SK-N-SH (cell line): ENCODE measurements at regions not wholly inside any gene's neighbourhood (a gene's known extent, or its start where the extent isn't known, plus 50 kb on each side); places are given as distances from the start of the nearest gene placed in this dataset.

ENCODE experiments used
- CTCF ChIA-PET: fragments of 300-600, 350-600 bp; formaldehyde crosslinking; extraction: SDS; loops from one replicate; lab custom pipeline; 2021; lab: Yijun Ruan, JAX
- POLR2A ChIA-PET: fragments of 350-600 bp; sonication (Branson Sonifier 250); formaldehyde crosslinking; extraction: SDS; loops from one replicate; lab custom pipeline; 2020; ENCODE audit warnings: antibody characterized with exemption, inconsistent platforms; lab: Yijun Ruan, JAX
- DNase-seq: peaks from one replicate; pipeline ENCODE4 v3.0.0; 2012
- H2AFZ ChIP-seq: fragments of 200-600 bp; sonication (generic); 2 replicates; pipeline ENCODE4 v1.8.1; 2016; ENCODE audit warnings: antibody characterized with exemption, mild to moderate bottlenecking, low read depth
- H3F3A ChIP-seq: fragments of 200-600 bp; sonication (generic); replicated peaks from 2 replicates; pipeline ENCODE3; 2016; ENCODE audit warnings: antibody characterized with exemption, mild to moderate bottlenecking; ENCODE audit not compliant: insufficient read depth
- H3K27ac ChIP-seq, 2 experiments: fragments of 200-500 bp in 1 of 2; fragments of 200-600 bp in 1 of 2; sonication (Bioruptor generic) in 1 of 2; sonication (generic), shearing (Covaris generic) in 1 of 2; 2 replicates each; pipeline versions ENCODE4 v1.5.1 to v1.6.1; 2014 to 2016; ENCODE audit warnings: low read depth in 2 of 2, inconsistent platforms in 1 of 2, low read length in 1 of 2, mild to moderate bottlenecking in 1 of 2, mixed read lengths in 1 of 2
- H3K27me3 ChIP-seq: fragments of 200-600 bp; sonication (generic), shearing (Covaris generic); 2 replicates; pipeline ENCODE4 v1.6.1; 2016; ENCODE audit warnings: mixed run types; ENCODE audit not compliant: insufficient read depth
- H3K36me3 ChIP-seq, 2 experiments: fragments of 200-500 bp in 1 of 2; fragments of 200-600 bp in 1 of 2; sonication (Bioruptor generic) in 1 of 2; sonication (generic) in 1 of 2; replicated peaks in 1 of 2; 2 replicates each; pipeline versions ENCODE3 to v1.5.1; 2014 to 2016; ENCODE audit warnings: low read length in 1 of 2, mild to moderate bottlenecking in 1 of 2; ENCODE audit not compliant: insufficient read depth in 2 of 2, control insufficient read depth in 1 of 2
- H3K4me1 ChIP-seq, 2 experiments: fragments of 200-500 bp in 1 of 2; fragments of 200-600 bp in 1 of 2; sonication (Bioruptor generic) in 1 of 2; sonication (generic), shearing (Covaris generic) in 1 of 2; 2 replicates each; pipeline versions ENCODE4 v1.5.1 to v1.6.1; 2014 to 2016; ENCODE audit warnings: low read depth in 1 of 2, low read length in 1 of 2, mixed run types in 1 of 2; ENCODE audit not compliant: insufficient read depth in 2 of 2, control insufficient read depth in 1 of 2
- H3K4me2 ChIP-seq: fragments of 200-600 bp; sonication (generic), shearing (Covaris generic); 2 replicates; pipeline ENCODE4 v1.6.1; 2017; ENCODE audit warnings: mixed run types
- H3K4me3 ChIP-seq, 2 experiments: fragments of 200-500 bp in 1 of 2; fragments of 200-600 bp in 1 of 2; sonication (Bioruptor generic) in 1 of 2; sonication (generic), shearing (Covaris generic) in 1 of 2; 2 replicates each; pipeline versions ENCODE4 v1.5.1 to v1.8.1; 2014 to 2016; ENCODE audit warnings: low read depth in 2 of 2, inconsistent platforms in 1 of 2, low read length in 1 of 2, mild to moderate bottlenecking in 1 of 2, mixed read lengths in 1 of 2, moderate library complexity in 1 of 2
- H3K79me2 ChIP-seq: fragments of 200-600 bp; sonication (generic); 2 replicates; pipeline ENCODE4 v1.8.1; 2017; ENCODE audit warnings: mild to moderate bottlenecking; ENCODE audit not compliant: insufficient read depth
- H3K9ac ChIP-seq: fragments of 200-600 bp; sonication (generic); 2 replicates; pipeline ENCODE4 v1.6.1; 2017; ENCODE audit warnings: mixed run types
- H3K9me2 ChIP-seq: fragments of 200-600 bp; sonication (generic); 2 replicates; pipeline ENCODE4 v1.6.1; 2017; ENCODE audit warnings: mixed run types
- H3K9me3 ChIP-seq: fragments of 200-600 bp; sonication (generic); 2 replicates; pipeline ENCODE4 v1.6.1; 2017; ENCODE audit warnings: mixed run types, mild to moderate bottlenecking, moderate library complexity
- H4K20me1 ChIP-seq: fragments of 200-600 bp; sonication (generic); 2 replicates; pipeline ENCODE4 v1.6.1; 2017; ENCODE audit warnings: mild to moderate bottlenecking, mixed run types; ENCODE audit not compliant: insufficient read depth
- ELF1 ChIP-seq: IDR thresholded peaks from 2 replicates; pipeline ENCODE4 v1.4.0; 2012
- EZH2phosphoT487 ChIP-seq: fragments of 200-600 bp; sonication (generic); IDR thresholded peaks from 2 replicates; pipeline ENCODE4 v1.6.1; 2017; ENCODE audit warnings: low read depth, mixed run types, mild to moderate bottlenecking, antibody characterized with exemption, moderate library complexity, borderline replicate concordance
- GATA2 ChIP-seq: sonication (generic); formaldehyde crosslinking; IDR thresholded peaks from 2 replicates; pipeline ENCODE4 v1.5.0; 2020; ENCODE audit warnings: mild to moderate bottlenecking, missing genetic modification reagents
- NFIC ChIP-seq: IDR thresholded peaks from 2 replicates; pipeline ENCODE4 v1.4.0; 2012; ENCODE audit warnings: borderline replicate concordance
- POLR2AphosphoS5 ChIP-seq: IDR thresholded peaks from 2 replicates; pipeline ENCODE4 v1.6.1; 2012; ENCODE audit warnings: low read depth, low read length
- RCOR1 ChIP-seq: fragments of 150-350 bp; IDR thresholded peaks from 2 replicates; pipeline ENCODE4 v1.6.1; 2017; ENCODE audit warnings: antibody characterized with exemption, low read length
- REST ChIP-seq: IDR thresholded peaks from 2 replicates; pipeline ENCODE4 v1.6.1; 2012; ENCODE audit warnings: mild to moderate bottlenecking, low read depth, low read length, moderate library complexity
- RXRA ChIP-seq: IDR thresholded peaks from 2 replicates; pipeline ENCODE4 v1.4.0; 2012; ENCODE audit warnings: low read depth, mild to moderate bottlenecking, borderline replicate concordance
- SIN3A ChIP-seq: IDR thresholded peaks from 2 replicates; pipeline ENCODE4 v1.6.1; 2012; ENCODE audit warnings: low read depth, mild to moderate bottlenecking, low read length, moderate library complexity, borderline replicate concordance
- SMC3 ChIP-seq: IDR thresholded peaks from 2 replicates; pipeline ENCODE4 v1.6.1; 2012; ENCODE audit warnings: low read depth, low read length, improper control_type of control experiment
- TEAD4 ChIP-seq: IDR thresholded peaks from 2 replicates; pipeline ENCODE4 v1.4.0; 2012; ENCODE audit warnings: mild to moderate bottlenecking, borderline replicate concordance; ENCODE audit not compliant: insufficient read depth
- YY1 ChIP-seq: IDR thresholded peaks from 2 replicates; pipeline ENCODE4 v1.4.0; 2012; ENCODE audit warnings: low read depth, mild to moderate bottlenecking
- WGBS: methylation state at CpG from one replicate; pipeline ENCODE4 v1.1.6; 2017; ENCODE audit warnings: low lambda C conversion rate; 5-methylcytosine and 5-hydroxymethylcytosine counted together
- TF ChIP-seq, protein P1 (sequence below): IDR thresholded peaks from 2 replicates; pipeline ENCODE4 v1.4.0; 2012; ENCODE audit warnings: low read depth, borderline replicate concordance
- TF ChIP-seq, protein P2 (sequence below): fragments of 200-600 bp; sonication (generic); IDR thresholded peaks from 2 replicates; pipeline ENCODE4 v1.6.1; 2017; ENCODE audit warnings: antibody characterized with exemption, mild to moderate bottlenecking, moderate library complexity
- TF ChIP-seq, protein P3 (sequence below): IDR thresholded peaks from 2 replicates; pipeline ENCODE4 v1.4.0; 2012; ENCODE audit warnings: low read depth

DNA sequence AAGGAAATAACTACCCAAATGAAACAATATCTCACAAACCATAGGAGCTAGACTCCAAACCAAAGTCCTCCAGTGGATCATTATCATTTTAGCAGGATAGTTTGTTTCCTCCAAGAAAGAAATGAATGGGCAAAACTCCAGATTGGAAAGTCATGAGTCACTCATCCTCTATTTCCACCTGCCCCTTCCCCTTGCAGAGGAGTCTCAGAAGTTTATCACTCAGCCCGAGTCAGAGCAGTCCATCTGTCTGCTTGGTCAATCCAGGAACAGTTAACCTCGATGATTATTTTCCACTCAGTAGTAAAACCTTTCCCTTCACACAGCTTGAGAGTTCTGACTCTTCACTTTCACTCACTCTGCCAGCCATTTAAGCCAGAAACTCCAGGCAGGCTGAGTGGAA is 462.2 kb downstream of the BCL11A start:
- Histone ChIP-seq H3K79me2 (no peaks in the 10 kb centered on the region), H3K36me3 (no peaks in the 10 kb centered on the region), H3K9me2 (no peaks in the 10 kb centered on the region)
- no peak for TF ChIP-seq NFIC
- no peak for TF ChIP-seq ELF1
- no peak for TF ChIP-seq SMC3
- TF ChIP-seq POLR2AphosphoS5, result no peak
- TF ChIP-seq YY1, result no peak
- TF ChIP-seq, protein P1, sequence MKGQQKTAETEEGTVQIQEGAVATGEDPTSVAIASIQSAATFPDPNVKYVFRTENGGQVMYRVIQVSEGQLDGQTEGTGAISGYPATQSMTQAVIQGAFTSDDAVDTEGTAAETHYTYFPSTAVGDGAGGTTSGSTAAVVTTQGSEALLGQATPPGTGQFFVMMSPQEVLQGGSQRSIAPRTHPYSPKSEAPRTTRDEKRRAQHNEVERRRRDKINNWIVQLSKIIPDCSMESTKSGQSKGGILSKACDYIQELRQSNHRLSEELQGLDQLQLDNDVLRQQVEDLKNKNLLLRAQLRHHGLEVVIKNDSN, result no peak
- TF ChIP-seq, protein P2, sequence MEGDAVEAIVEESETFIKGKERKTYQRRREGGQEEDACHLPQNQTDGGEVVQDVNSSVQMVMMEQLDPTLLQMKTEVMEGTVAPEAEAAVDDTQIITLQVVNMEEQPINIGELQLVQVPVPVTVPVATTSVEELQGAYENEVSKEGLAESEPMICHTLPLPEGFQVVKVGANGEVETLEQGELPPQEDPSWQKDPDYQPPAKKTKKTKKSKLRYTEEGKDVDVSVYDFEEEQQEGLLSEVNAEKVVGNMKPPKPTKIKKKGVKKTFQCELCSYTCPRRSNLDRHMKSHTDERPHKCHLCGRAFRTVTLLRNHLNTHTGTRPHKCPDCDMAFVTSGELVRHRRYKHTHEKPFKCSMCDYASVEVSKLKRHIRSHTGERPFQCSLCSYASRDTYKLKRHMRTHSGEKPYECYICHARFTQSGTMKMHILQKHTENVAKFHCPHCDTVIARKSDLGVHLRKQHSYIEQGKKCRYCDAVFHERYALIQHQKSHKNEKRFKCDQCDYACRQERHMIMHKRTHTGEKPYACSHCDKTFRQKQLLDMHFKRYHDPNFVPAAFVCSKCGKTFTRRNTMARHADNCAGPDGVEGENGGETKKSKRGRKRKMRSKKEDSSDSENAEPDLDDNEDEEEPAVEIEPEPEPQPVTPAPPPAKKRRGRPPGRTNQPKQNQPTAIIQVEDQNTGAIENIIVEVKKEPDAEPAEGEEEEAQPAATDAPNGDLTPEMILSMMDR, result no peak
- TF ChIP-seq RXRA, result no peak
- TF ChIP-seq, protein P3, sequence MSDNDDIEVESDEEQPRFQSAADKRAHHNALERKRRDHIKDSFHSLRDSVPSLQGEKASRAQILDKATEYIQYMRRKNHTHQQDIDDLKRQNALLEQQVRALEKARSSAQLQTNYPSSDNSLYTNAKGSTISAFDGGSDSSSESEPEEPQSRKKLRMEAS, result no peak
- no peak for TF ChIP-seq RCOR1
- no peak for TF ChIP-seq GATA2
- TF ChIP-seq REST, result no peak
- TF ChIP-seq EZH2phosphoT487, result no peak
- no peak for TF ChIP-seq TEAD4
- no peak for TF ChIP-seq SIN3A
- TF ChIP-seq, all 33 proteins: peak for 0
- no peak for DNase-seq
- POLR2A ChIA-PET, result no interaction called here
- Histone ChIP-seq H3K4me2 (no peak overlapping the region), H3K9ac (no peak overlapping the region), H3K27ac (no peak overlapping the region), H3K9me3 (no peaks in the 10 kb centered on the region), H3K27me3 (no peaks in the 10 kb centered on the region), H3K4me3 (no peak overlapping the region), H3K4me1 (no peaks in the 10 kb centered on the region), H4K20me1 (no peaks in the 10 kb centered on the region), H2AFZ (no peak overlapping the region), H3F3A (no peaks in the 10 kb centered on the region)
- 7% methylated on average over 2 of the region's 2 CpGs for WGBS
- CTCF ChIA-PET, result interaction anchor here (1.1 kb wide), 1 partner anchor 210 kb away, joined by 3 read pairs; no protein-coding TSS in a partner anchor
